Activated naive CD8-positive, alpha-beta T cell treated with anti-CD3 and anti-CD28 coated beads, Interleukin-2, amount 10 ng/mL, durations not matched to agents 7 days and 5 days (primary cell): ENCODE measurements at regions not wholly inside any gene's neighbourhood (a gene's known extent, or its start where the extent isn't known, plus 50 kb on each side); places are given as distances from the start of the nearest gene placed in this dataset.
A peak's percentile ranks its signal among the peaks of the same experiment; 100 is the strongest.
"Not testable (repeated sequence)": the region's sequence is repeated elsewhere in the genome, so short reads cannot be mapped to it uniquely, and the experiment has no call there.

ENCODE experiments used
- ATAC-seq: fragments of 150-1000 bp; cut with Tn5 transposase; one replicate; pipeline ENCODE4 v1.10.0; 2021; ENCODE audit warnings: low read depth, moderate library complexity
- POLR2A ChIA-PET: fragments of 350-600 bp; sonication (Branson Sonifier 250); formaldehyde crosslinking; loops from one replicate; lab custom pipeline; 2021; ENCODE audit warnings: antibody characterized with exemption; lab: Charles Lee
- DNase-seq: peaks from one replicate; pipeline ENCODE4 v3.0.0; 2021
- H3K27ac Mint-ChIP-seq: one replicate; pipeline ENCODE4 v1.8.0; 2022; ENCODE audit warnings: mild to moderate bottlenecking, mixed read lengths
- H3K27me3 Mint-ChIP-seq: one replicate; pipeline ENCODE4 v1.8.0; 2022; ENCODE audit warnings: mild to moderate bottlenecking, moderate library complexity, mixed read lengths
- H3K36me3 Mint-ChIP-seq: one replicate; pipeline ENCODE4 v1.8.0; 2021; ENCODE audit warnings: mild to moderate bottlenecking, mixed read lengths
- H3K4me1 Mint-ChIP-seq: one replicate; pipeline ENCODE4 v1.8.0; 2021; ENCODE audit warnings: mixed read lengths
- H3K4me3 Mint-ChIP-seq: one replicate; pipeline ENCODE4 v1.8.0; 2022; ENCODE audit warnings: mild to moderate bottlenecking, moderate library complexity, mixed read lengths
- H3K9me3 Mint-ChIP-seq: one replicate; pipeline ENCODE4 v1.8.0; 2021; ENCODE audit warnings: mixed read lengths

- POLR2A ChIA-PET = no interaction called here
These were observed 133.2 kb upstream of the KRR1 start for GRCh38 chr12:75644472-75645072.

GRCh38 chr12:75643119-75643518 is 131.7 kb upstream of the KRR1 start:
- H3K9me3 Mint-ChIP-seq, POLR2A ChIA-PET, H3K27me3 Mint-ChIP-seq, H3K36me3 Mint-ChIP-seq, DNase-seq, H3K27ac Mint-ChIP-seq, ATAC-seq, H3K4me3 Mint-ChIP-seq: not testable (repeated sequence)
- peaks cover 16% of the 10 kb centered on the region for H3K4me1 Mint-ChIP-seq

More at GRCh38 chr12:75644472-75645072, 133.2 kb upstream of the KRR1 start:
- H3K36me3 Mint-ChIP-seq = no peaks in the 10 kb centered on the region
- H3K9me3 Mint-ChIP-seq = no peaks in the 10 kb centered on the region
- no peak overlapping the region for H3K4me3 Mint-ChIP-seq
- peaks cover 9% of the 10 kb centered on the region for H3K27me3 Mint-ChIP-seq
- DNase-seq (no peak), ATAC-seq (no peak)
- H3K27ac Mint-ChIP-seq = no peak overlapping the region
- peaks cover 16% of the 10 kb centered on the region for H3K4me1 Mint-ChIP-seq

- no peak for DNase-seq
- H3K27me3 Mint-ChIP-seq = peaks cover 2% of the 10 kb centered on the region
- H3K4me3 Mint-ChIP-seq = no peak overlapping the region
- H3K36me3 Mint-ChIP-seq = no peaks in the 10 kb centered on the region
- no peak overlapping the region for H3K27ac Mint-ChIP-seq
- no peaks in the 10 kb centered on the region for H3K9me3 Mint-ChIP-seq
- peaks cover 18% of the 10 kb centered on the region for H3K4me1 Mint-ChIP-seq
- POLR2A ChIA-PET = interaction anchor here (1.5 kb wide), 1 partner anchor 389 kb away, joined by 3 read pairs; the partner anchor contains the start of gene PHLDA1
- ATAC-seq = no peak
These were observed 130.8 kb upstream of the KRR1 start for GRCh38 chr12:75642226-75642625.

- POLR2A ChIA-PET = interaction anchor here (0.6 to 1.5 kb wide), 2 partner anchors 18 to 390 kb away, joined by 3 to 4 read pairs; partner anchors contain the start of gene PHLDA1
- H3K4me1 Mint-ChIP-seq = peaks cover 20% of the 10 kb centered on the region
- peaks cover 2% of the 10 kb centered on the region for H3K27me3 Mint-ChIP-seq
- H3K9me3 Mint-ChIP-seq = no peaks in the 10 kb centered on the region
- H3K36me3 Mint-ChIP-seq = no peaks in the 10 kb centered on the region
- peak overlapping the region; percentile 47 for H3K4me3 Mint-ChIP-seq
- H3K27ac Mint-ChIP-seq = peak overlapping the region; percentile 67
- peak; percentile 92 for ATAC-seq
- peak; percentile 37 for DNase-seq
These were observed 129.8 kb upstream of the KRR1 start for GRCh38 chr12:75641031-75641780.

GRCh38 chr12:75638792-75639191 is 127.4 kb upstream of the KRR1 start:
- POLR2A ChIA-PET = interaction anchor here (1.6 kb wide), 1 partner anchor 16 kb away, joined by 3 read pairs; no protein-coding TSS in a partner anchor
- no peak overlapping the region for H3K27ac Mint-ChIP-seq
- no peak for DNase-seq
- no peaks in the 10 kb centered on the region for H3K36me3 Mint-ChIP-seq
- H3K4me1 Mint-ChIP-seq = peaks cover 33% of the 10 kb centered on the region
- ATAC-seq = no peak
- H3K9me3 Mint-ChIP-seq = no peaks in the 10 kb centered on the region
- H3K4me3 Mint-ChIP-seq = no peak overlapping the region
- H3K27me3 Mint-ChIP-seq = peaks cover 8% of the 10 kb centered on the region

- POLR2A ChIA-PET = no interaction called here
- peaks cover 32% of the 10 kb centered on the region for H3K4me1 Mint-ChIP-seq
These were observed 125.2 kb upstream of the KRR1 start for GRCh38 chr12:75636607-75637006.

GRCh38 chr12:75635606-75636444 is 124.4 kb upstream of the KRR1 start:
- H3K27ac Mint-ChIP-seq = no peak overlapping the region
- no peaks in the 10 kb centered on the region for H3K9me3 Mint-ChIP-seq
- no peak overlapping the region for H3K4me3 Mint-ChIP-seq
- no peaks in the 10 kb centered on the region for H3K36me3 Mint-ChIP-seq
- ATAC-seq (peak; percentile 93), DNase-seq (no peak)
- H3K27me3 Mint-ChIP-seq = peaks cover 10% of the 10 kb centered on the region
- POLR2A ChIA-PET = no interaction called here
- peaks cover 24% of the 10 kb centered on the region for H3K4me1 Mint-ChIP-seq

More at GRCh38 chr12:75636607-75637006, 125.2 kb upstream of the KRR1 start:
- H3K4me3 Mint-ChIP-seq = no peak overlapping the region
- no peaks in the 10 kb centered on the region for H3K9me3 Mint-ChIP-seq
- no peak for DNase-seq
- no peaks in the 10 kb centered on the region for H3K36me3 Mint-ChIP-seq
- peaks cover 8% of the 10 kb centered on the region for H3K27me3 Mint-ChIP-seq
- no peak for ATAC-seq
- H3K27ac Mint-ChIP-seq = no peak overlapping the region

GRCh38 chr12:75634244-75635222 is 123.1 kb upstream of the KRR1 start:
- POLR2A ChIA-PET = no interaction called here
- no peaks in the 10 kb centered on the region for H3K36me3 Mint-ChIP-seq
- peaks cover 2% of the 10 kb centered on the region for H3K9me3 Mint-ChIP-seq
- H3K4me3 Mint-ChIP-seq = no peak overlapping the region
- peaks cover 12% of the 10 kb centered on the region for H3K27me3 Mint-ChIP-seq
- DNase-seq = no peak
- no peak overlapping the region for H3K27ac Mint-ChIP-seq
- peaks cover 20% of the 10 kb centered on the region for H3K4me1 Mint-ChIP-seq
- ATAC-seq = no peak

- POLR2A ChIA-PET = no interaction called here
- Mint-ChIP-seq H3K4me1 (peaks cover 20% of the 10 kb centered on the region), H3K4me3 (no peak overlapping the region), H3K27me3 (peaks cover 18% of the 10 kb centered on the region), H3K36me3 (no peaks in the 10 kb centered on the region), H3K27ac (no peak overlapping the region), H3K9me3 (peaks cover 2% of the 10 kb centered on the region)
- no peak for DNase-seq
- ATAC-seq = no peak
These were observed 122.4 kb upstream of the KRR1 start for GRCh38 chr12:75633789-75634188.

- Mint-ChIP-seq H3K27me3 (peaks cover 18% of the 10 kb centered on the region), H3K4me3 (no peak overlapping the region), H3K27ac (no peak overlapping the region), H3K36me3 (no peaks in the 10 kb centered on the region), H3K9me3 (peaks cover 2% of the 10 kb centered on the region), H3K4me1 (peaks cover 18% of the 10 kb centered on the region)
- POLR2A ChIA-PET = no interaction called here
- no peak for ATAC-seq
- DNase-seq = no peak
These were observed 121.0 kb upstream of the KRR1 start for GRCh38 chr12:75632442-75632841.

GRCh38 chr12:75631831-75632230 is 120.4 kb upstream of the KRR1 start:
- Mint-ChIP-seq H3K36me3 (no peaks in the 10 kb centered on the region), H3K27ac (no peak overlapping the region), H3K27me3 (peaks cover 22% of the 10 kb centered on the region)

GRCh38 chr12:75630091-75630490 is 118.7 kb upstream of the KRR1 start:
- DNase-seq (no peak), ATAC-seq (no peak)
- Mint-ChIP-seq H3K27ac (no peak overlapping the region), H3K36me3 (no peaks in the 10 kb centered on the region), H3K27me3 (peaks cover 24% of the 10 kb centered on the region), H3K9me3 (peaks cover 2% of the 10 kb centered on the region), H3K4me1 (peaks cover 5% of the 10 kb centered on the region), H3K4me3 (no peak overlapping the region)
- POLR2A ChIA-PET = no interaction called here

More at GRCh38 chr12:75631831-75632230, 120.4 kb upstream of the KRR1 start:
- Mint-ChIP-seq H3K9me3 (peaks cover 2% of the 10 kb centered on the region), H3K4me3 (no peak overlapping the region), H3K4me1 (peaks cover 18% of the 10 kb centered on the region)
- ATAC-seq (no peak), DNase-seq (no peak)
- POLR2A ChIA-PET = no interaction called here
